SK-N-SH (cell line): ENCODE measurements at regions not wholly inside any gene's neighbourhood (a gene's known extent, or its start where the extent isn't known, plus 50 kb on each side); places are given as distances from the start of the nearest gene placed in this dataset.

Experiments used
- FOXJ3 ChIP-seq: sonication (generic); formaldehyde crosslinking; IDR thresholded peaks from 2 replicates; pipeline ENCODE4 v1.5.1; 2020; ENCODE audit warnings: mild to moderate bottlenecking, missing genetic modification reagents
- MAX ChIP-seq: IDR thresholded peaks from 2 replicates; pipeline ENCODE4 v1.4.0; 2012; ENCODE audit warnings: low read depth
- POLR2AphosphoS5 ChIP-seq: IDR thresholded peaks from 2 replicates; pipeline ENCODE4 v1.6.1; 2012; ENCODE audit warnings: low read depth, low read length
- RAD21 ChIP-seq: IDR thresholded peaks from 2 replicates; pipeline ENCODE4 v1.6.1; 2012; ENCODE audit warnings: mild to moderate bottlenecking, low read length
- REST ChIP-seq: IDR thresholded peaks from 2 replicates; pipeline ENCODE4 v1.6.1; 2012; ENCODE audit warnings: mild to moderate bottlenecking, low read depth, low read length, moderate library complexity
- RFX5 ChIP-seq: IDR thresholded peaks from 2 replicates; pipeline ENCODE4 v1.6.1; 2012; ENCODE audit warnings: mild to moderate bottlenecking, improper control_type of control experiment, low read length
- TF ChIP-seq, protein P1 (sequence below): fragments of 200-600 bp; sonication (generic); IDR thresholded peaks from 2 replicates; pipeline ENCODE4 v1.6.1; 2017; ENCODE audit warnings: antibody characterized with exemption, mild to moderate bottlenecking, moderate library complexity

GRCh38 chr1:72399807-72400206 lies 117.5 kb upstream of the NEGR1 start:
- TF ChIP-seq FOXJ3 (CRISPR knock-in tag) (no peak), RFX5 (no peak), MAX (no peak), RAD21 (no peak), REST (no peak), POLR2AphosphoS5 (no peak)
- TF ChIP-seq, protein P1, sequence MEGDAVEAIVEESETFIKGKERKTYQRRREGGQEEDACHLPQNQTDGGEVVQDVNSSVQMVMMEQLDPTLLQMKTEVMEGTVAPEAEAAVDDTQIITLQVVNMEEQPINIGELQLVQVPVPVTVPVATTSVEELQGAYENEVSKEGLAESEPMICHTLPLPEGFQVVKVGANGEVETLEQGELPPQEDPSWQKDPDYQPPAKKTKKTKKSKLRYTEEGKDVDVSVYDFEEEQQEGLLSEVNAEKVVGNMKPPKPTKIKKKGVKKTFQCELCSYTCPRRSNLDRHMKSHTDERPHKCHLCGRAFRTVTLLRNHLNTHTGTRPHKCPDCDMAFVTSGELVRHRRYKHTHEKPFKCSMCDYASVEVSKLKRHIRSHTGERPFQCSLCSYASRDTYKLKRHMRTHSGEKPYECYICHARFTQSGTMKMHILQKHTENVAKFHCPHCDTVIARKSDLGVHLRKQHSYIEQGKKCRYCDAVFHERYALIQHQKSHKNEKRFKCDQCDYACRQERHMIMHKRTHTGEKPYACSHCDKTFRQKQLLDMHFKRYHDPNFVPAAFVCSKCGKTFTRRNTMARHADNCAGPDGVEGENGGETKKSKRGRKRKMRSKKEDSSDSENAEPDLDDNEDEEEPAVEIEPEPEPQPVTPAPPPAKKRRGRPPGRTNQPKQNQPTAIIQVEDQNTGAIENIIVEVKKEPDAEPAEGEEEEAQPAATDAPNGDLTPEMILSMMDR: no peak
